Stimulated activated naive CD8-positive, alpha-beta T cell treated with anti-CD3 and anti-CD28 coated beads, Interleukin-15, Interleukin-2, amounts not matched to agents 100 ng/mL and 50 ng/mL, for 24 hours (primary cell): ENCODE measurements at regions not wholly inside any gene's neighbourhood (a gene's known extent, or its start where the extent isn't known, plus 50 kb on each side); places are given as distances from the start of the nearest gene placed in this dataset.

ENCODE experiments used
- H3K27ac Mint-ChIP-seq: one replicate; pipeline ENCODE4 v1.8.0; 2021; ENCODE audit warnings: mild to moderate bottlenecking, mixed read lengths
- H3K27me3 Mint-ChIP-seq: one replicate; pipeline ENCODE4 v1.8.0; 2021; ENCODE audit warnings: mixed read lengths
- H3K36me3 Mint-ChIP-seq: one replicate; pipeline ENCODE4 v1.8.0; 2021; ENCODE audit warnings: low read depth, mixed read lengths
- H3K4me1 Mint-ChIP-seq: one replicate; pipeline ENCODE4 v1.8.0; 2021; ENCODE audit warnings: low read depth, mixed read lengths
- H3K4me3 Mint-ChIP-seq: one replicate; pipeline ENCODE4 v1.8.0; 2021; ENCODE audit warnings: mild to moderate bottlenecking, mixed read lengths
- H3K9me3 Mint-ChIP-seq: one replicate; pipeline ENCODE4 v1.8.0; 2021; ENCODE audit warnings: mixed read lengths

DNA sequence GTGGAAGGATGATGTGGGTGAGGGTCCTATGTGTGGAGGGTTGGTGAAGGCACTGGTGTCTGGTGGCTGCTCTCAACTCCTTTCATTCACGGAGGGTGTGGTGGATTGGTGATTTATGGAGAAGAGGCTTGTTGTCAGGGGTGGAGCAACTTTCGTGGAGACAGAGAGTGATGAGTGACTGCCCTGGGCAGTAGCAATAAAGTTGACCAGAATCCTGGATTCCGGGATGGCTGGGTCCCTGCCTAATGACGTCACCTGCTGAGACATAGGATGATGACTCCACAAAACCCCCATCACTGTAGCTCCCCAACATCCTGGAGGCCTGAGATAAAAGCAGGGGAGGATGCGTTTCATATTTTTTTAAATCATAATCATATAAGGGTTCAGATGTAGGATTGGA lies 193.0 kb downstream of the ACKR3 start:
- Mint-ChIP-seq H3K9me3 (no peaks in the 10 kb centered on the region), H3K36me3 (no peaks in the 10 kb centered on the region), H3K27me3 (no peaks in the 10 kb centered on the region), H3K4me3 (no peak overlapping the region), H3K4me1 (no peaks in the 10 kb centered on the region), H3K27ac (no peak overlapping the region)

DNA sequence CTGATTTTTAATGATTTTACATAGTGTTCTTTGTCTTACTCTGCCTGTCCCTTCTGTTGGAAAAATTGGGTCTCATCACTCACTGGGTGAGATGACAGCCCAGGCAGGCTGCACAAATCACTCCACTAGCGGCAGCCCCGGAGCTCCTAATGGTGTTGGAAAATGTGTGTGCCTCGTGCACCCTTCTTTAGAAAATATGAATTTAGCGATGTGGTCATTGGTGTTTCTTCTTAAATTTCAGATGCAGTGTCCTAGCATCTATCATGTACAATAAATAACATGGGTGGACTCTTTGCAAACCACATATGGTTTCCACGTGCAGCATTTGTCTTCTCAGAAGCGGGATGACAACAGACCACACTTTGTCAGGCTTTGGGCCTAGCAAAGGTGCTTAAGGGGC lies 194.2 kb downstream of the ACKR3 start:
- H3K4me1 Mint-ChIP-seq: no peaks in the 10 kb centered on the region
- no peaks in the 10 kb centered on the region for H3K36me3 Mint-ChIP-seq
- H3K9me3 Mint-ChIP-seq: no peaks in the 10 kb centered on the region

DNA sequence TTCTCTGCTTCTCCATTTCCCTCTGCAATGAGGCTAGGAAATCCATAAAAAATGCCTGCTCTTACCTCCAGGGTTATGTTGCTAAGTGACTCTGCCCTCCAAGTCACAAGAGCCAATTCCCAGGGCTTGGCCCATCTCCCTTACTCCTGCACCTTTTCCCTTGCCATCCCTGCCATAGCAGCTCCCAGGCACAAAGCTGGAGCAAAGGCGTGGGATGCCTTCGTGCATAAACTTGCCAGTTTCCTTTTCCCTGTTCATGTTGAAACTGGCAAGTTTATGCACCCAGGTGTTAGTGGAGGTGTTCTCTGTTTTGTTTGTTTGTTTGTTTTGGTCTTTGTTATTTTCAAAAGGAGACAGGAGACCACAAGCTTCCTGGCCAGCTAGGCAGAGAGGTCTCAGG lies 195.1 kb downstream of the ACKR3 start:
- Mint-ChIP-seq H3K27me3 (peaks cover 5% of the 10 kb centered on the region), H3K36me3 (no peaks in the 10 kb centered on the region), H3K4me3 (no peak overlapping the region), H3K4me1 (no peaks in the 10 kb centered on the region), H3K27ac (no peak overlapping the region), H3K9me3 (no peaks in the 10 kb centered on the region)

More for the DNA sequence above, 194.2 kb downstream of the ACKR3 start:
- H3K27me3 Mint-ChIP-seq: no peaks in the 10 kb centered on the region
- no peak overlapping the region for H3K4me3 Mint-ChIP-seq
- H3K27ac Mint-ChIP-seq: no peak overlapping the region

DNA sequence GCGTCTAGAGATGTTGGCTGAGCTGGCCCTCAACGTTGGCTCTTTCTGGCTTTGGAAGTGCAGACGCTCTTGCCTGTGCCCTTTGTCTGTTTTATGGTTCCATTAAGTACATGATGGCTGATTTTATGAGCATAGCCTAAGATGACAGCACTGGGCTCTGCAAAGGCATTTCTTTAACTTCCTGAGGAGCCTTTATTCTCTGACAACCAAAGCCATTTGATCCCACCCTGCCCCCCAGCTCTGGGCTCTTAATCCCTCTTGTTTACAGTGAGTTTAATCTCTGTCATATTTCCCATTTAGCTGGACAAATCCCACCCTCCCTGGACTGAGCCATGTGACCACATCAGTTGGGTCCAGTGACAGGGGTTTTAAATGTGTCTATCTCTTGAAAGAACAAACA lies 195.9 kb downstream of the ACKR3 start:
- no peak overlapping the region for H3K4me3 Mint-ChIP-seq
- no peaks in the 10 kb centered on the region for H3K36me3 Mint-ChIP-seq
- no peaks in the 10 kb centered on the region for H3K4me1 Mint-ChIP-seq
- no peaks in the 10 kb centered on the region for H3K9me3 Mint-ChIP-seq
- H3K27ac Mint-ChIP-seq: no peak overlapping the region
- H3K27me3 Mint-ChIP-seq: peaks cover 5% of the 10 kb centered on the region

DNA sequence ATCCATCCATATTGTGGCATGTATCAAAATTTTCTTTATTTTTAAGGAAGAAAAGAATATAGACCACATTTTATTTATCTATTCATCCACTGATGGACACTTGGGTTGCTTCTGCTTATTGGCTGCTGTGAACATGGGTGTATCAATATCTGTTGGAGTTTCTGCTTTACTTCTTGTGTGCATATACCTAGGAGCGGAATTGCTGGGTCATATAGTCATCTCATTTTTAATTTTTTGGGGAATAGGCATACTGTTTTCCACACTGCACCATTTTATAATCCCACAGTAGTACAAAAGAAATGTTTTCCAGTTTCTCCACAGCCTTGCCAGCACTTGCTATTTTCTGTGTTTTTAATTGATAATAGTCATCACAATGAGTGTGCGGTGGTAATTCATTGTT lies 197.2 kb downstream of the ACKR3 start:
- H3K4me1 Mint-ChIP-seq: no peaks in the 10 kb centered on the region
- H3K36me3 Mint-ChIP-seq: no peaks in the 10 kb centered on the region
- no peak overlapping the region for H3K4me3 Mint-ChIP-seq
- no peak overlapping the region for H3K27ac Mint-ChIP-seq
- no peaks in the 10 kb centered on the region for H3K9me3 Mint-ChIP-seq
- peaks cover 5% of the 10 kb centered on the region for H3K27me3 Mint-ChIP-seq

DNA sequence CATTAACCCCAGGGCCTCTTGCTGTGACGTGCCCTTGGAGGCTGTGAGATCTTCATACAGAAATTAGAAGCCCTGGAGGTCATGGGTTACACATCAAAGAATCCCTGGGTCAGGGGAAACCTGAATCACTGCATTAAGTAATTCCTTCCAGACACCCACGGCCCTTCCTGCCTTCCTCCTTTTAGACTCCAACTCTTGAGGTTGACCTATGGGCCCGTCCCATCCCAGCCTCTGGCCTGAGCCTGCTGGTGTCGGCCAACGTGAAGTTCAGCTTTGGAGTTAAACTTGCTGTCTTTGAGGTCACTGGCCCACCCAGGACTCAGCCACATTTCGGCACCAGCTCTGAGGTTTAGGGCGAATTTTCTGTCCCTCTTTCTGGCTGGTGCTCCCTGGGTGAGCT lies 198.3 kb downstream of the ACKR3 start:
- H3K27ac Mint-ChIP-seq: no peak overlapping the region
- H3K4me3 Mint-ChIP-seq: no peak overlapping the region
- no peaks in the 10 kb centered on the region for H3K9me3 Mint-ChIP-seq
- H3K36me3 Mint-ChIP-seq: no peaks in the 10 kb centered on the region
- H3K27me3 Mint-ChIP-seq: peaks cover 5% of the 10 kb centered on the region
- H3K4me1 Mint-ChIP-seq: no peaks in the 10 kb centered on the region

DNA sequence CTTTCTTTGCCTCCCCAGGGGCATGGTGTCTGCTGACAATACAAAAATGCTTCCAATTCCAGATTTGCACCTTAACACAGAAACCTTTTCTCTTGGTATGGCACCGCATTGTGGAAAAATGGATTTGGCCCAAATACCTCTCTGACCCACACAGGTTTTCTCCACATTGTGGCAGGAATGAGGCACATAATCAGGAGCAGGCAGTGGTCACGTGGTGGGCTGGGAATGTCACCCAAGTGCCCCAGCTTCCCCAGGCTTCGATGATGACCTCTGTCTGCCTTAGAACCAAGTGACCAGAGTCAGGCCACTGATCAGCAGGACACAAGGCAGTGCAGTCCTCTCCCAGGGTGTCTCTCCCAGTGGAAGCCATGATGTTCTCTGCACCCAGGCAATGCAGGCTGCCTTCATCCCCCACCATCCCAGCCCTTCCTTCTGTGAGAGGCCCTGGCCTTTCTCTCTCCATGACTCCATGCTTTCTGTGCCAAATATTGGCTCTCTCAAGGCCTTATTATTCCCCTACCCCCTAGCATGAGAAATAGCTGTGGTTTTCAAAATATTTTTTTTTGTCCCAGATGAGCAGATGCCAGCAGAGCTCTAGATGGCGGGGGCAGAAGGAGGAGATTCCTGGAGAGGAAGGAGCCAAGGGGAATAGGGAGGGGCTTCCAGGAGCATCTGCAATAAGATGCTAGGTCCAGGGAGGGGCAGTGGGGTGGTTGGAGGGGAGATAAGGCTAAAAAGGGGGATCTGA lies 198.9 kb downstream of the ACKR3 start:
- Mint-ChIP-seq H3K9me3 (no peaks in the 10 kb centered on the region), H3K27ac (no peak overlapping the region), H3K27me3 (peaks cover 5% of the 10 kb centered on the region), H3K4me3 (no peak overlapping the region), H3K4me1 (no peaks in the 10 kb centered on the region), H3K36me3 (no peaks in the 10 kb centered on the region)

DNA sequence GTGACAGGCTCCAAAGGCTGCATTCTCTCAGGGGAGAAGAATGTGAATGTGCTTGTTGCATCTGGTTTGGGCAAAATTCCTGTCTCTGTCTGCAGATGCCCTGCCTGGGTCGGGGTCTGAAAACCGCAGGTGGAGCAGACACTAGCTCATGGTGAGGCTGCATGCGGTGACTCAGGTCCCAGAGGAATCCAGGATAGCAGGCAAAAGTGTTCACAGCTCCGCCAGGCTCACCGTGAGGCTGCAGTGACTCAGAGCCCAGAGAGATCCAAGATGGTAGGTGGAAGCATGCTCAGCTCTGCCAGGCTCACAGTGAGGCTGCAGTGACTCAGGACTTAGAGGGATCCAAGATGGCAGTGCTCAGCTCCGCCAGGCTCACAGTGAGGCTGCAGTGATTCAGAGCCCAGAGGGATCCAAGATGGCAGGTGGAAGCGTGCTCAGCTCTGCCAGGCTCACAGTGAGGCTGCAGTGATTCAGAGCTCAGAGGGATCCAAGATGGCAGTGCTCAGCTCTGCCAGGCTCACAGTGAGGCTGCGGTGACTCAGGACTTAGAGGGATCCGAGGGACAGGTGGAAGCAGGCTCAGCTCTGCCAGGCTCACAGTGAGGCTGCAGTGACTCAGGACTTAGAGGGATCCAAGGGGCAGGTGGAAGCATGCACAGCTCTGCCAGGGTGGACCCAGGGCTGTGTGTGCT lies 200.5 kb downstream of the ACKR3 start:
- no peaks in the 10 kb centered on the region for H3K4me1 Mint-ChIP-seq
- no peaks in the 10 kb centered on the region for H3K9me3 Mint-ChIP-seq
- H3K27me3 Mint-ChIP-seq: peaks cover 5% of the 10 kb centered on the region
- no peaks in the 10 kb centered on the region for H3K36me3 Mint-ChIP-seq
- H3K27ac Mint-ChIP-seq: no peak overlapping the region
- no peak overlapping the region for H3K4me3 Mint-ChIP-seq

DNA sequence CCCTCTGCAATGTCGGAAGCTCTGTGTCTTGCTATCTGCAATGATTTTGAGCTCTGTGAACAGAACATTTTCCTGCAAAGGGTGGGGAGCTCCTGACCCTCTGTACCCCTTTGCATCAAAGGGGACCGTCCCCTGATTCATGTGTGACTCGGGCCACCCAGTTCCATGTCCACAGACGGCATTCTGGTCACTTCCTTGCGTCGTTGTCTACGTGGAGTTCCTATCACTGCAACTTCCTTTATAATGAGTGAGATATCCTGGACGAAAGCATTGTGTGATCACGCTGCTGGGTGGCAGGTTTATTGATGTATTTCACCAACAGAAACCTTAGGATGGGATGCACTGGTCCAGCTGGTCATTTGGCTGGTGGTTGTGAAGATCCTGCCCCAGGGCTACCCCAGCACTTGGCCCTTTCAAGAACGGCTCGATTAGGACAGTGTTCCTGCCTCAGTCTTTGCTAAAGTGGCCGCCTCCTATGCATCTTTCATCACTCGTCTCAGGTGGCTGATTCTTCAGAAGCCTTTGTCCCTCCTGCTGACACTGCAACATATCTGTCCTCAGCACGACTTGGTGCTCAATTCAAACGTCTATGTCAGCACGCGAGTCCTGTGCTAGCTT lies 202.7 kb downstream of the ACKR3 start:
- Mint-ChIP-seq H3K4me3 (no peak overlapping the region), H3K27ac (no peak overlapping the region), H3K36me3 (no peaks in the 10 kb centered on the region), H3K27me3 (peaks cover 5% of the 10 kb centered on the region), H3K4me1 (no peaks in the 10 kb centered on the region), H3K9me3 (no peaks in the 10 kb centered on the region)

DNA sequence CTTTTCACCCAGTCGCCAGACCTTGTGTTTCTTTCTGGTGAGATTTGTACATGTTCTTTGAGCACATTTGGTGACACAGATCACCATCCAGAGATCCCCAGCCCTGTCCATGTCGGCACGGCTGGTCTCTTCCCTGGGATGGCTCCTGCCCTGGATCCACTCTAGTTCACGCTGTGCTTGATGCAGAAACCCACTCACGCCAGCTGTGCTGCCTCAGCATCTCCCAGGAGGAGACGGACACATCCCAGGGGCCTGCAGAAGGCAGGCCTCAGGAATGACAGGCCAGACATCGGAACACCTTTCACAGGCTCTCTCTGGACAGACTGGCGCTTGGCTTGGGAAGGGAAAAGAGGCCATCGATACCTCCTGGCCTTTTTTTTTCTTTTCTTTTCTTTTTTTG lies 203.6 kb downstream of the ACKR3 start:
- H3K27me3 Mint-ChIP-seq: peaks cover 5% of the 10 kb centered on the region
- H3K4me3 Mint-ChIP-seq: no peak overlapping the region
- H3K36me3 Mint-ChIP-seq: no peaks in the 10 kb centered on the region
- H3K4me1 Mint-ChIP-seq: no peaks in the 10 kb centered on the region
- no peak overlapping the region for H3K27ac Mint-ChIP-seq
- H3K9me3 Mint-ChIP-seq: no peaks in the 10 kb centered on the region

DNA sequence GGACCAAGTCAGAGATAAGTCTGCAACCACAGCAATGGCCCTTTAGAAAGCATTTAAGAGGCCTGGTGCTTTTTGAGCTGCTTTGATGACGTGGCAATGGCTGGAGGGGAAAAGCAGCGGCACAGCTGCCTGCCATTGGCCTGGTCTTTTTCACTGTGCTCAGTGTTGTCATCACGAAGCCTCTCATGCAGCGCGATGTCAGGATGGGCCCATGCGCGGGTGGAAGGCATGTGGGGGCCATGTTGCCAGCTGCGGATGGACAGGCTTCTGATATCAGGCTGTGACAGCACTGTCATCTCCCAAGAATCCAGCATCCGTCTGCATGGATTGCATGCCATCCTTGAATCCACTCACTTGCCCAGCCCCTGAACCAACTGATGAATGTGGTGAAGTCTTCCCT lies 204.5 kb downstream of the ACKR3 start:
- no peak overlapping the region for H3K4me3 Mint-ChIP-seq
- no peaks in the 10 kb centered on the region for H3K4me1 Mint-ChIP-seq
- peaks cover 4% of the 10 kb centered on the region for H3K27me3 Mint-ChIP-seq
- H3K27ac Mint-ChIP-seq: no peak overlapping the region
- no peaks in the 10 kb centered on the region for H3K36me3 Mint-ChIP-seq
- no peaks in the 10 kb centered on the region for H3K9me3 Mint-ChIP-seq

DNA sequence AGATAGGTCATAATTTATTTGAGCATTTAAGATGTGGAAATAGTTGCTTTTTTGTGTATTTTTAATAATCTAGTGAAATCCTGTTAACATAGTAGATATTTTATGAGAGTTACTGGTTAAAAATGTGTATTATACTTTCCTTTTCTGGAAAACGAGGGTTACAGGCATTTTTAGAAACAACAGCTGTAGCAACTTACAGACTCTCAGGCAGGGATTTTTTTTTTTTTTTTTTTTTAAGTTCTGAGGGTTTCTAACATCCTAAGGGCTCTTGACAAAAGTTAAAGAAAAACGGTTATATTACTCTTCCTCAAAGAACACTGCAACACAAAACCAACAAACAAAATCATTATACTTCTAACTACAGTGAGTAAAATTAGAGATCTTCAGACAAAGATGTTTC lies 205.9 kb downstream of the ACKR3 start:
- H3K4me1 Mint-ChIP-seq: no peaks in the 10 kb centered on the region
- H3K27me3 Mint-ChIP-seq: peaks cover 5% of the 10 kb centered on the region
- H3K9me3 Mint-ChIP-seq: no peaks in the 10 kb centered on the region
- H3K36me3 Mint-ChIP-seq: no peaks in the 10 kb centered on the region
- H3K27ac Mint-ChIP-seq: no peak overlapping the region
- H3K4me3 Mint-ChIP-seq: no peak overlapping the region

DNA sequence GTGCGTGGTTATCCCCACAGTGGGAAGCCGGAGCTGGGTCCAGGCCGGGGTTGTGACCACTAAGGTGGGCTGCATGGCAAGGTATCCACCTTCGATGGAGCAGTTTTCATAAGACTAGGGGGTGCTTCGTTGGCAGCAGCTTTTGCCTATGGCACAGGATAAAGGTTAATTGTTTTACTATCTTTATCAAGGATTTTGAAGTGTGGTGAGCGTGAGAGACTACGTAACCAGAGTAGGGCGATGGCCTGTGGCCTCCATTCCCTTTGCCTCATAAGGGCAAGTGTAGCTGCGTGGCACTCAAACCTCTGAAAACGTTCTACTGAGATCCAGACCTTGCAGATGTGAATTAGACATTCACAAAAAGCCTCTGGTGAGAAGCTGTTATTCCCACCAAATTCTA lies 206.6 kb downstream of the ACKR3 start:
- Mint-ChIP-seq H3K27me3 (peaks cover 5% of the 10 kb centered on the region), H3K9me3 (no peaks in the 10 kb centered on the region), H3K27ac (no peak overlapping the region), H3K4me3 (no peak overlapping the region), H3K4me1 (no peaks in the 10 kb centered on the region), H3K36me3 (no peaks in the 10 kb centered on the region)

DNA sequence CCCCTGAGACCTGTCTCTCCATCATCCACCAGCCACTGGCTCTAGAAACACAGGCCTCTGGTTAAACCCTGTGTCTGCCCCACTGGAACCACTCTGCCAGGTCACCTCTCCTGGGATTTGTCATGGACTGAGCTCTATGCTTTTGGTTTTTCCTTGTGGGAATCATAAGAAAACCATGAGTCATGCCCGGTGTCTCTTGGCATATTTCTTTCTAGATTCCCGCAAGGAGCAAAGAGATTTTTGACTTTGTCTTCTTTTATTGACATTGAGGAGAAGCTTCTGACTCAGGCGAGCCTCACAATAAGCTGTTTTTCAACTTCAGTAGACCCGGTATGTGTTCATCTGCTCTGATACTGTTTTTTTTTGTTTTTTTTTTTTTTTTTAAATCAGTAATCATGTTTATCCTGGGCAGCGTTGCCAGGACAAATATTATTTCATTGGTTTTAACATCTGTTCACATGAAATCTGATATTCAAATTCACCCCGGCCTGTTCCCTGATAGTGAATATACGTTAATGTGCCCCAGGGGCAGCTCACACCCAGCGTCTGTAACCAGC lies 207.1 kb downstream of the ACKR3 start:
- Mint-ChIP-seq H3K4me1 (no peaks in the 10 kb centered on the region), H3K27ac (no peak overlapping the region), H3K9me3 (no peaks in the 10 kb centered on the region), H3K4me3 (no peak overlapping the region), H3K36me3 (no peaks in the 10 kb centered on the region), H3K27me3 (peaks cover 9% of the 10 kb centered on the region)

DNA sequence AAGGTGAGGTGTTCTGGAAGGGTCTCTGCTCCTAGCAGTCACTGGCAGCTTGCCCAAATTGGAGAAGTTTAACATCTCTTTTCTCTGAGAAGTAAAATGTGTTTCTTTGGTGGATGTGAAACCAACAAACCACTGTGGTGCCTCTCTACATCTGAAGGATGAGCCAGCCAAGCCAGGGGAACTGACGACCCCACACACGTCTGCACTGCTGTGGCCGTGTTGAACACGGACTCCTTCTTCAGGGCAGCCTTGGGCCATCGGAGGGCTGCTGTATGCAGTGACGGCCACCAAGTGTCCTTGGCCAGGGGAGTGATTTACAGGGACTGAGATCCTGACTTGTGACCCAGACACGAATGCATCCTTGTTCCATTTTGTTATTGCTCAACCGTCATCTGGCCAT lies 207.8 kb downstream of the ACKR3 start:
- Mint-ChIP-seq H3K36me3 (no peaks in the 10 kb centered on the region), H3K27ac (no peak overlapping the region), H3K4me1 (no peaks in the 10 kb centered on the region), H3K4me3 (no peak overlapping the region), H3K27me3 (peaks cover 14% of the 10 kb centered on the region), H3K9me3 (no peaks in the 10 kb centered on the region)
